Smooth muscle cell (in vitro differentiated cells): ENCODE measurements at regions not wholly inside any gene's neighbourhood (a gene's known extent, or its start where the extent isn't known, plus 50 kb on each side); places are given as distances from the start of the nearest gene placed in this dataset.
"Not testable (repeated sequence)": the region's sequence is repeated elsewhere in the genome, so short reads cannot be mapped to it uniquely, and the experiment has no call there.

ENCODE experiments used
- DNase-seq: peaks from one replicate; lab custom pipeline; 2025; ENCODE audit not compliant: unreplicated experiment; lab: John Stamatoyannopoulos, UW
- H2AFZ ChIP-seq: fragments of 200-600 bp; sonication (generic); 2 replicates; pipeline ENCODE4 v1.6.0; 2016; ENCODE audit warnings: antibody characterized with exemption, low read depth, mild to moderate bottlenecking
- H3F3A ChIP-seq: fragments of 200-600 bp; sonication (generic); 2 replicates; pipeline ENCODE4 v1.6.0; 2017; ENCODE audit warnings: antibody characterized with exemption, low read depth
- H3K27ac ChIP-seq: fragments of 200-600 bp; sonication (generic); 2 replicates; pipeline ENCODE4 v1.5.1; 2016; ENCODE audit warnings: low read depth, mild to moderate bottlenecking
- H3K27me3 ChIP-seq: fragments of 200-600 bp; sonication (generic); 2 replicates; pipeline ENCODE4 v1.6.1; 2016; ENCODE audit warnings: low read depth, mild to moderate bottlenecking
- H3K36me3 ChIP-seq: fragments of 200-600 bp; sonication (generic); 2 replicates; pipeline ENCODE4 v1.5.1; 2016; ENCODE audit warnings: low read depth
- H3K4me1 ChIP-seq: fragments of 200-600 bp; sonication (generic); 2 replicates; pipeline ENCODE4 v1.5.1; 2016; ENCODE audit warnings: low read depth
- H3K4me2 ChIP-seq: fragments of 200-600 bp; sonication (generic); 2 replicates; pipeline ENCODE4 v1.6.0; 2016; ENCODE audit warnings: mild to moderate bottlenecking
- H3K4me3 ChIP-seq: fragments of 200-600 bp; sonication (generic); 2 replicates; pipeline ENCODE4 v1.5.1; 2016; ENCODE audit warnings: mild to moderate bottlenecking
- H3K79me2 ChIP-seq: fragments of 200-600 bp; sonication (generic); 2 replicates; pipeline ENCODE4 v1.6.0; 2016; ENCODE audit warnings: low read depth, mild to moderate bottlenecking
- H3K9ac ChIP-seq: fragments of 200-600 bp; sonication (generic); 2 replicates; pipeline ENCODE4 v1.6.0; 2016; ENCODE audit warnings: low read depth
- H3K9me3 ChIP-seq: fragments of 200-600 bp; sonication (generic); replicated peaks from 2 replicates; pipeline ENCODE4 v1.5.1; 2016; ENCODE audit warnings: low read depth
- H4K20me1 ChIP-seq: fragments of 200-600 bp; sonication (generic); 2 replicates; pipeline ENCODE4 v1.6.0; 2016; ENCODE audit warnings: low read depth
- CTCF ChIP-seq: fragments of 200-600 bp; sonication (generic); IDR thresholded peaks from 2 replicates; pipeline ENCODE4 v1.5.1; 2017; ENCODE audit warnings: borderline replicate concordance, mild to moderate bottlenecking, antibody characterized with exemption; ENCODE audit not compliant: insufficient read depth, poor library complexity, severe bottlenecking
- WGBS: methylation state at CpG from one replicate; pipeline ENCODE4 v1.1.7; 2016; ENCODE audit warnings: low lambda C conversion rate; 5-methylcytosine and 5-hydroxymethylcytosine counted together

DNA sequence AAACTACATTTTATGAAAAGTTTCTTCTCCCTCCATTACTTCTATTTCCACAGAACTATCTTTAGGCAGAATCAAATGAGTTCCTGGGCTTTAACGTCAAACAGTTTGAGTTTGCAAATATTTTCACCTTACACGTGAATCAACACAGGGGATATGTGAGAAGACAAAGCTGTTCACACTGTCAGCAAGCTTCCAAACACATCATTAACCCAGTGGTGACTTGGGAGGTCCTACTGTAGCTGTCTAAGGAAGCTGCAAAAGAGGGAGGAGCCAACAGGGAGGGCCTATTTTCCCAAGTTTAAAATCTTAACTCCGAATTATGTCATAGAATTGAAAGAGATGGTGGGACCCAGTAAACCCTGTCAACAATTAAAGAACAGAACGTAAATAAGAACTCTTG lies 337.8 kb upstream of the DNAJC19 start:
- H3K4me1 ChIP-seq, result peaks cover 13% of the 10 kb centered on the region
- H3K4me2 ChIP-seq, result no peak overlapping the region
- no peak overlapping the region for H3K9ac ChIP-seq
- H3K4me3 ChIP-seq, result no peak overlapping the region
- no peak for TF ChIP-seq CTCF
- H3K79me2 ChIP-seq, result no peaks in the 10 kb centered on the region
- H2AFZ ChIP-seq, result no peak overlapping the region
- no peak overlapping the region for H3K27ac ChIP-seq
- peaks cover 73% of the 10 kb centered on the region for H3K27me3 ChIP-seq
- DNase-seq, result no peak
- H3K9me3 ChIP-seq, result no peaks in the 10 kb centered on the region
- H3K36me3 ChIP-seq, result no peaks in the 10 kb centered on the region
- H3F3A ChIP-seq, result no peaks in the 10 kb centered on the region
- 52% methylated on average over 4 of the region's 4 CpGs for WGBS
- H4K20me1 ChIP-seq, result no peaks in the 10 kb centered on the region

DNA sequence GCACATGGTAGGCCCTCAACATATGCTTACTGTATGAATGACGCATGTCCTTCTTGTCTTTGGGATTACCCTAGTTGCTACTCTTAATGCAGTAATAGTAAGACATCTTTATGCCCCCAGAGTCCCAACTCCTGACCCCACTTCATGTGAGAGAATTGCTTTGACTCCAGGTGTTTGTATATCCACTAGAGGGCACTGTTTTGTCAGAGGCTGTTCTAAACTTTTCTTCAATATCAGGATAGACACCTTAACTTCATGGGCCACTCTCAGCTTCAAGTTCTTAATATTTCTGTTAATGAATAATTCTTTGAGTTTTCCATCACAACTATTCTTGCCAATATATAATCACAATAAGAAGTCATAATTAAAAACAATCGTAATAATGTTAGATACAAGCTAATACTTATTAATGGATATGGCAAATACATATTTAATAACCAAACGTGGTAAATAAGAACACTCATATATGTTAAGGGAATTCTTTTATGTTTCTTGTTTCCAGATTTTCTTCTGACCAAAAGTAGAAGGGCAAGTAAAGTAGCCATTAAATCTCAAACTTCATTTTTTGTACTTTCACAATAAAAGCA lies 337.2 kb upstream of the DNAJC19 start:
- H2AFZ ChIP-seq, result no peak overlapping the region
- H3K4me2 ChIP-seq, result no peak overlapping the region
- no peak overlapping the region for H3K4me3 ChIP-seq
- H3F3A ChIP-seq, result no peaks in the 10 kb centered on the region
- no peaks in the 10 kb centered on the region for H4K20me1 ChIP-seq
- H3K9me3 ChIP-seq, result no peaks in the 10 kb centered on the region
- no peak for DNase-seq
- no peaks in the 10 kb centered on the region for H3K79me2 ChIP-seq
- H3K27ac ChIP-seq, result no peak overlapping the region
- H3K27me3 ChIP-seq, result peaks cover 68% of the 10 kb centered on the region
- peak; percentile 72 for TF ChIP-seq CTCF
- no peak overlapping the region for H3K9ac ChIP-seq
- H3K4me1 ChIP-seq, result peaks cover 13% of the 10 kb centered on the region
- H3K36me3 ChIP-seq, result no peaks in the 10 kb centered on the region
- 44% methylated on average over 3 of the region's 3 CpGs for WGBS

DNA sequence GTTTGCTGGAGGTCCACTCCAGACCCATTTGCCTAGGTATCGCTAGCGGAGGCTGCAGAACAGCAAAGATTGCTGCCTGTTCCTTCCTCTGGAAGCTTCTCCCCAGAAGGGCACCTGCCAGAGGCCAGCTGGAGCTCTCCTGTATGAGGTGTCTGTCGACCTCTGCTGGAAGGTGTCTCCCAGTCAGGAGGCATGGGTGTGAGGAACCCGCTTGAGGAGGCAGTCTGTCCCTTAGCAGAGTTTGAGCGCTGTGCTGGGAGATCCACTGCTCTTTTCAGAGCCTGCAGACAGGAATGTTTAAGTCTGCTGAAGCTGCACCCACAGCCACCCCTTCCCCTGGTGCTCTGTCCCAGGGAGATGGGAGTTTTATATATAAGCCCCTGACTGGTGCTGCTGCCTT lies 335.0 kb upstream of the DNAJC19 start:
- H3F3A ChIP-seq, DNase-seq, H3K9ac ChIP-seq, H3K4me3 ChIP-seq, H3K27ac ChIP-seq, H3K36me3 ChIP-seq, H3K79me2 ChIP-seq, H4K20me1 ChIP-seq, H2AFZ ChIP-seq, H3K9me3 ChIP-seq, H3K4me2 ChIP-seq: not testable (repeated sequence)
- Histone ChIP-seq H3K27me3 (peaks cover 46% of the 10 kb centered on the region), H3K4me1 (peaks cover 13% of the 10 kb centered on the region)
- 86% methylated on average over 5 of the region's 5 CpGs for WGBS

GRCh38 chr3:181318321-181318720 lies 328.8 kb upstream of the DNAJC19 start:
- Histone ChIP-seq H2AFZ (no peak overlapping the region), H3K27ac (no peak overlapping the region), H3K9me3 (no peaks in the 10 kb centered on the region), H4K20me1 (no peaks in the 10 kb centered on the region), H3K9ac (no peak overlapping the region), H3K4me1 (no peaks in the 10 kb centered on the region), H3K27me3 (peaks cover 9% of the 10 kb centered on the region), H3K79me2 (no peaks in the 10 kb centered on the region), H3K4me3 (no peak overlapping the region), H3K4me2 (no peak overlapping the region), H3F3A (no peaks in the 10 kb centered on the region), H3K36me3 (no peaks in the 10 kb centered on the region)
- TF ChIP-seq CTCF, result no peak
- no peak for DNase-seq
